ENCODE measurements at regions not wholly inside any gene's neighbourhood (a gene's known extent, or its start where the extent isn't known, plus 50 kb on each side); places are given as distances from the start of the nearest gene placed in this dataset.

DNA sequence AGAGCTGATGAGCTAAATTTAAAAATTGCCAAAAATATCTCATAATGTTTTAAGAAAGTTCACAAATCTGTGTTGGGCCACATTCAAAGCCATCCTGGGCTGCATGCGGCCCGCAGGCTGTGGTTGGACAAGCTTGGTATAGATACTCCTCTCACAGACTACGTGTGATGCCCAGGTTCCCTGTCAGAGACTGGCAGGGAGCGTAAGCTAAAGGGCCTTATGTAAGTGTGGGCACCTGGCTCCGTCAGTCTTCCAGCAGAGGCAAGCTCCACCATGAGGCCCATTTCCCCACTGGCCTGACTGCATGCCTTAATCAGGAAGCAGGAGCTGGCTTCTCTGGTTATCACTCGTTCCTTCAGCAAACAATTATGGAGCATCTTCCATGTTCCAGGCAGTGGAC is 200.2 kb downstream of the FOXO1 start:
- no peak for ATAC-seq

DNA sequence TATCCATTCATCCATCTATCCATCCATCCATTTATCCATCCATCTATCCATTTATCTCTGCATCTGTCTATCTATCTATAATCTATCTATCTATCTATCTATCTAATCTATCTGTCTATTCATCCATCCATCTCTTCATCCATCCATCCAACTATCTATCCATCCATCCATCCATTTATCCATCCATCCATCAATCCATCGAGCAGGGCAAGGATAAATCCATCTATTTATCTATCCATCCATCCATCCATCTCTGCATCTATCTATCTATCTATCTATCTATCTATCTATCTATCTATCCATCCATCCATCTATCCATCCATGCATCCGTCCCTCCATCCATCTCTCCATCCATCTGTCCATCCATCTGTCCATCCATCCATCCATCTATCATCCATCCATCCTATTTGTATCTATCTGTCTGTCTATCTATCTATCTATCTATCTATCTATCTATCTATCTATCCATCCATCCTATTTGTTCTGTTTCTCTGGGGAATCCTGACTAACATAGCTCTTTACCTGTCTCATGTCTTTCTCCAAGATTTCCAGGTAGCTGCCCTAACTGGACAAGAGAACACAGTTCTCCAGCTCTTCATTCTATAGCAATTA is 198.1 kb downstream of the FOXO1 start:
- no peak for ATAC-seq

GRCh38 chr13:40469581-40470310 is 196.7 kb downstream of the FOXO1 start:
- no peak for ATAC-seq

DNA sequence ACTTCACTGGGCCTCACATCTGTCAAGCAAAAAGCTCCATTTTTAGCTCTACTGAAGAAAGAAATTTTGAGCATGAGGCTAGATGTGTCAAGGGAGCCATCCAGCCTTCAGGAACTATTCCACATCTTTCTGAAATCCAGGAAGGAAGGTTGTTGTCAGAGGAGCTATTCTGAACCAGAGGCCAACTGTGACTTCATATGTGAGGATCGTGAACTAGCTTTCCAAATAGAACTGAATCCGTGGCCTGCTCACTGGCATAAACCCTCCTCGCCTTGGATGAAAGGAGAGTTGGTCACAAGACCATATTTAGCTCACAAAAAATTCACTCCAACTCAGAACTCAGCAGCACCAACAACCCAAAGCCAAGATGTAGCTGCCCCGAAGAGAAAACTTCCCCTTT is 195.8 kb downstream of the FOXO1 start:
- ATAC-seq, result no peak

DNA sequence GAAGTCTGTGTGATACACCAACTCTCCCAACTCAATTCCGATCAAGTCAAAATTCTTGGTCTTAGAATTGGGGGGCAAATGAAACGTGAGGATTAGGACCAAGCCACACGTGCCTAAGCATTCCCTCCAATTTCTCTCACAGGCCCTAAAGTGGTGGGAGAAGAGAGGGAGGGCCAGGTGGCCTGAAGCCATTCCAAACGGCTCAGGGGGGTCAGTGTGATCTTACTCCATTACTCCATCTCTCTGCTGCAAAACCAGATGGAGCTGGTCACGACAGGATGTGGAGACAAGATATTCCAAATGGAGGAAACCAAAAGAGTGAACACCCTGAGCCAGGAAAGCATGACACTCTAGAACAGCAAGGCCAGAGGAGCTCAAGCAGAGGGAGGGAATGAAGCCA is 195.4 kb downstream of the FOXO1 start:
- no peak for ATAC-seq

DNA sequence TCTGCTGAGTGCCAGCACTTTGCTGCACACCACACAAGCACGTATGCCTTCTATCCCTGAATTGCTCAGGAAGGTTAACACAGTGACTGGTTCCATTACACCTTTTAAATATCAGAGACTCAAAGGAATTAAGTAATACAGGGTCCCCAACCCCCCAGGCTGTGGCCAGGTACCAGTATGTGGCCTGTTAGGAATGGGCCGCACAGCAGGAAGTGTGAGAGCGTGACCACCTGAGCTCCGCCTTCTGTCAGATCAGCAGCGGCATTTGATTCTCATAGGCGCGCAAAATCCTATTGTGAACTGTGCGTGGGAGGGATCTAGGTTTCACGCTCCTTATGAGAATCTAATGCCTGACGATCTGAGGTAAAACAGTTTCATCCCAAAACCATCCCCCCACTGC is 194.5 kb downstream of the FOXO1 start:
- no peak for ATAC-seq

DNA sequence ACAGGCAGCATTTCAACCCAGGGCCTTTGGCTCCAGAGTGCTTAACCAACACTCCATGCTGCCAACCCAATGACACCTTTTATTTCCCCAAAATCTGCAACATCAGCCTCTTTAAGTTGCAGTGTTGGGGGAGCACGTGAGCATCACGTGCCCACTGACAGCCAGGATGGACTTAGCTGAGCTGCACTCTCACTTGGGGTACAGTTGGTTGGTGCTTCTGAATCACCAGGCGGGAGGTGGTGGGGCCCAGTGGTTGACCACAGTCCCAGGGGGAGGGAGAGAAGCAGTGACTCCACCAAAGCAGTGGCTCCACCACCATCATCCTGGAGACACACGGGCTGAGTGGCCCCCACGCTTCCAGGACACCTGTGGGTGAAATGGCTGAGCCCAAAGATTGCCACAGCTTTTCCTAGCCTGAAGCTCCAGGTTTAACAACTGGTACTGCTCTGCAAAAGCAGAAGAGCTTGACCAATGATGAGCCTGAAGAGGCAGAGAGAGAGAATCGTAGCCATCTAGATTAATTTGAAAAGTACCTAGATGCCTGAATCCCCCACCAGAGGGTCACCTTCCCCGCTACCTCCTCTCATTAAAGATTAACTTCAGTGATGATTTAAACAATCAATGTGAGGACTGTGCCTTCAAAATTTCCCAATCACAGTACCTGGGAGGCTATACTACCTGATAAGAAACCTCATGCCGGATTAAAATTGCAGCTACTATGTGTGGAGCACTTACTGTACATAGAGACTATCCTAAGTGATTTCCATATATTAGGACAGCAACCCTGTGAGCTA is 193.8 kb downstream of the FOXO1 start:
- no peak for ATAC-seq

DNA sequence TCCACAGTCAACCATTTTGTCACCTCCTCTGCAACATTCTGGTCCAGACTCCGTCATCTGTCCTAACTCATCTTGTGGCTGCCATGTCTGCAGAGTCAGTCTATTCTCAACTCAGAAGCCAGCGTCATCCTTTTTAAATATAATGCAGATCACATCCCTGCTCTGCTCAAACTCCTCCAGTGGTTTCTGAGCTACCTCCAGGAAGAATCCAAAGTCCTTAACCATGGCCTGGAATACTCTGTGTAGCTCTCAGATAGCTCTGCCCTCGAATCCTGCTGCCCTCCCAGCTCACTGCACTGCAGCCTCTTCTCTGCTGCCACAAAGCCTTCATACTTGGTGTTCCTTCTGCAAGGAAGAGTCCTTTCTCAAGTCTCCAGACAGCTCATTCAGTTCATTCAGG is 190.8 kb downstream of the FOXO1 start:
- ATAC-seq, result no peak

DNA sequence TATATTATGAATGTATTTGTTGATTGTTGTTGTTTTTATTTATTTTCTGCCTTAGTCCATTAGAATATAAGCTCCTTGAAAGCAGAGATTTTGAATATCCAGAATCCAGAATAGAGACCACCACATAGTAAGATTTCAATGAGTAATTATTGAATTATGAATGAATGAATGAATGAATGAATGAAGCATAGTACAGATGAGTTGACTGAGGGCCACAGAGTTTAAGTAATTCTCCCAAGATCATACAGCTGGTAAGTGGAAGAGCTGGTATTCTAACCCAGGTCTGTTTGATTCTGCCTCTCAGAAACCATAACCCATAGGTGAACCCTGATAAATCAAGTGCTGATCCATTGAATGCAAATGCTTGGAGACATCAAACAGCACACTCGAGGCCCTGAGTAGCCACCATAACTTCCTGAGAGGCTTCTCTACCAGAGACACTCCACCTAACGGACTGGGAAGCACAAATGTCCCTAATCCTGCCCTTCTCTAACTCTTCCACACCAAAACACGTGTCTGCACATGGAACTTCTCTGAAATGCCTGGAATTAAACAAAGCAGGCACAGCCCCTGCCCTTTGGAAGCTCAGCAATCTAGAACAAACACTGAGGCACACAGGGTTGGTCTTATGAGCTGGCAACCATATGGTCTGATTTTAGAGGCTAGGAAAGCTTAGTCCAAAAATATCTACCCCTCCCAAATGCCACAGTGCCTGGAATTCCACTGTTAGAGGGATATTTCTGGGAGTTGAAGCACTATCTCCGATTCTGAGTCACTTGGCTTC is 190.1 kb downstream of the FOXO1 start:
- no peak for ATAC-seq

DNA sequence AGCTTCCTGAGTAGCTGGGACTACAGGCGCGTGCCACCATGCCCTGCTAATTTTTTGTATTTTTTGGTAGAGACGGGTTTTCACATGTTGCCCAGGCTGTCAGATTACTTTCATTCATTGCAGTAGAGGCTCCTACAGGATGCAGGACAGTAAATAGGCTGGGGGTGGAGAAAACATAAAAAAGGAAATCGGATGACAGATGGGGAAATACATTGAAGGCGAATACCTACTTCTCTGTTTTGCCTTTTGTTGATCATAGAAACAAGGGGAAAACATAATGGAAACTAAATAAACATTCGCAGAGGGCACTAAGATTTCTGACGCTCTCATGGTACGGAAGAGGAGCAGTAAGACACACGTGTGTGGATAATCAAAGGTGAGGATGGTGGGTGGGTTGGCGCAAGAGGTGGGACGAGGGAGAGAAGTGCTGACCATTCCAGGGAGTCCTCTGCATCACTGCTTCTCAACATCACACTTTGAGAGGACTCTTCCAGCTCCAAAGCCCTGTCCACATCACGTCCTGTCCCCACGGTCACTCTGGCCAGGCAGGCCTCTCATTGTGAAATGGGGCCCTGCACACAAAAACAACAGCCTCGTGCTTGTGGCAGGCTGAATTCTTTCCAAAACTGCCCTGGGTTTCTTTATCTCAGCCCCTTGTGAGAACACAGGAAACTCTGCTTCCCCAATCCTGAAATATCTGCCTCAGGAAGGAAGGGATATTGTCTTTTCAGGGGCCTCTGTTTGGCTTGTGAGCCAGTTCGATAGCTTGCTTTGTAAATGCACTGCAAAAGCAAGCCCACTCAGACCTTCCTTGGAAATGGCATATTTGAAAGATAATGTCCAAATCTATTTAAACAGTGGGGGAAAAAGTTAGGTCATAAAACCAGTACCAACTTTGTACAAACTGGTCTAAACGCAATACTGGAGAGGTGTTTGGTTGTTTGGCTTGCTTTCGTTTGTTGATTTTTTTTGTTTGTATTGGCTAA is 188.5 kb downstream of the FOXO1 start:
- no peak for ATAC-seq

DNA sequence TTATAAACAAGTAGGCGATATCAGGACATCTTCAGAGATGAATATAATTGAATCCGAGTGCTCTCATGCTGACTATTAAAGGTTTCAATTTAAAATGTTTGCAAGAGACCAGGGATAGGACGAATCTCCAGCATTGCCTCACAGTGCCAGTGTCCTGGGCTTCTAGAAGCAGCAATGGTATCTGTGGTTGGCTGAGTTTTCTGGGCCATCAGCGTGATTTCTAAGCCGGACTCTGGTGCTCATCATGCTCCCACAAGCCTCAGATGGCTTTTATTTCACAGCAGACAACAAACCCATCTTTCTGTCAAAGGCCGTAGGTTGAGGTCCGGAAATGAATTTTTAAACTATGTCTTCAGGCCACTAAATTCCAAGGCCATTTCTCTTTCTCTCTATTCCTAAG is 187.7 kb downstream of the FOXO1 start:
- ATAC-seq, result no peak

DNA sequence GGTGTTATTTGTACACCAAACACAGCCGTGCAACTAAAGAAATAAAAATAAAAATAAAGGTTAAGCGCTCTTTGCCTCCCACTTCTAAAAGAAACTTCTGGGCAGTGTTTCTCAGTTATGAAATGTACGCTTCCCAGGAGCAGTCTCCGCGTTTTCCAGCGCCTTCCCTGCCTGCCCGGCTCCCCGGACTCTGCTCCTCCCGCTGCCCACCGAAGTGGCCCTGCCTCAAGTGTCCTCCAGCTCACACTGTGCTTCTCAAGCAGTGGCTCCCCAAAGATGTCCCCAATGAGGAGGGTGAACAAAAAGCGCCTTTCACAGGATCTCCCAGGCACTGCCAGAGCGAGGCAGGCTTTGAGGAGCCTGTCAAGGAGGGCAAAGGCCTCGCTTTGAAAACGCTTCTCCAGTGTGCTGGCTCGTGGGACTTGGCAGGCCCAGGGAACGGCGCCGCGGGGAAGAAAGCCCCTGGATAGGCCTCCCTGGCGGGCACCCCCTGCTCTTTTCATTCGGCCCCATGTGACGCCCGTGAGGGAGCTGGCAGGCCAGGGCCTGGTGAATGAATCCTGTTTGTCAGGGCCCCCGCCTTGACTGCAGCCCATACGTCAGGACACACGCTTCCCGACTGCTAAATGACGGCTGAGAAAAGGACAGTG is 187.1 kb downstream of the FOXO1 start:
- ATAC-seq, result no peak

DNA sequence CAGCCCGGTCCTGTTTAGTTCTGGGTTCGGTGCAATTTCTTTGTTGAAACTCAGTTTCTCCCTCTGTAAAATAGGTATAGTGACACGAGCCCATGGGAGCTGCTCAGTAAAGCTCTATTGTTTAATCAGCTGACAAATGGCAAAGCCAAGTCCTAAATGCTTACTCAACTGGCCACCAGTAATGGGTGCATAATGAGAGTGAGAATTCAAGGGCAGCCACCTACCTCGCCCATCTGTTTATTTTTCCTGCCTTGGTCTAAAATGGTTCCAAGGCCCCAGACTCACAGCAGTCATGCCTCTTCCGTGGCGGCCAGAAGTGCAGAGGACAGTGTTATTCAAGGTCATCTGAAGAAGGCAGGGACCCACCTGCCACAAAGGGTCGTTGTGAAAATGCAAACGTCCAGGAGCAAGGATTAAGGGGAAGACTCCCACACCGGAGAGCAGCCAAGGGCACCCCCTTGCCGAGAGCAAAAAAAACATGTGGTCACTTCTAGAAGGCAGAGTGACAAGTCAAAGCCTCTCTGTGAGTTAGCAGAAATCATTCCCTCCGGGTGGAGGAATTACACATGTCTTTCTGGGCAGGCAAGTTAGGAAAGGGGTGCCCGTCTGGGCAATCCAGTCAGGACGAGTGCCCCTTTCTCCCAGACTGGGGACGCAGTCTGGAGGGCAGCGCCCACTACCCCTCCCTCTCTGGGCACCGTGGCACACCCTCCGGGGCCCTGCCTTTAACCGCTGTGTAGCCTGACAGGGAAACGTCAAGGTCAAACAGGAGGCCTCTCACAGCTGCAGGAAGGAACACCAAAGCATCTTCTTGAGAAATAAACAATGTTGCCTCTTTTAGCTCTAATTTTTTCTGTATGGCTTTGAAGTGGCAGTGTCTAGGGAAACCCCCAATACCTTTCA is 186.2 kb downstream of the FOXO1 start:
- ATAC-seq, result no peak

- no peak for ATAC-seq
Observed at GRCh38 chr13:40480915-40481516, 185.4 kb downstream of the FOXO1 start.

- no peak for ATAC-seq
Observed at GRCh38 chr13:40483601-40484000, 182.8 kb downstream of the FOXO1 start.

DNA sequence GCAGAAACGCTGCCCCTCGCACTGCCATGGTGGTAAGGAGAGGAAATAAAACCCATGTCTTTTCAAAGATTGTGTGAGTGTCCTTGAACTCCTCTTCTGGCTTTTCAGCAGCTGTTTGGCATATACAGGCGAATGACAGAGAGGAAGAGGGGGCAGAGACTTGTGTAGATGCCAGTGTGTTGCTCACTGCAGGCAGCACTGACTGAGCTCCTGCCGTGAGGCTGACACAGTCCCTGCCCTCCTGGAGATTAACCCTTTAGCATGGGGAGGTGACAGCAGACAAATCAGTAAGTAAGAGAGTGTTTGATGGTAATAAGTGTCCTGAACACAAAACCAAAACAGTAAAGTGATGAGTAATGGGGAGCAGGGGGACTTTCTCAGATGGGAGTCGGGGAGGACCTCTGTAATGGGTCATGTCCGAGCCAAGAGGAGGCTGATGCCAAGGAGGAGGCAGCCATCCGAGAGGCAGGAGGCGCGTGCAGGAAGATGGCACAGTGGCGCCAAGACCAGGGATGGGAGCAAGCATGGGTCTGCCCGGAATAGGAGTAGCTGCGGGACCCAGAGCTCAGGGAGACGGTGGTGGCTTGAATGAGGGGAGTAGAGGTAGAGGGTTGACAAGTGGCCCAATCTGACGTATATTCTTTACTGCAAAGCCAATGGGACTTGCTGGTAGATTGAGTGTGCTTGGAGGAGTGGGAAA is 182.2 kb downstream of the FOXO1 start:
- ATAC-seq, result no peak

GRCh38 chr13:40484974-40485373 is 181.5 kb downstream of the FOXO1 start:
- peak; percentile 70 for ATAC-seq

GRCh38 chr13:40485611-40486517 is 180.6 kb downstream of the FOXO1 start:
- ATAC-seq, result peak; percentile 50

Measured in esophagus mucosa (tissue), 1 donor.